ENCODE measurements at regions not wholly inside any gene's neighbourhood (a gene's known extent, or its start where the extent isn't known, plus 50 kb on each side); places are given as distances from the start of the nearest gene placed in this dataset.

GRCh38 chr22:49046546-49047361, 780.9 kb downstream of the BRD1 start:
- DNase-seq = peak; percentile 49 to 62

GRCh38 chr22:49046000-49046545, 781.6 kb downstream of the BRD1 start:
- DNase-seq = no peak

GRCh38 chr22:49045276-49045675, 782.4 kb downstream of the BRD1 start:
- no peak for DNase-seq

- DNase-seq = no peak
Measured at GRCh38 chr22:49044776-49045175, 782.9 kb downstream of the BRD1 start.

GRCh38 chr22:49044091-49044490, 783.6 kb downstream of the BRD1 start:
- no peak for DNase-seq

GRCh38 chr22:49042877-49043859, 784.5 kb downstream of the BRD1 start:
- no peak for DNase-seq

GRCh38 chr22:49042066-49042465, 785.6 kb downstream of the BRD1 start:
- no peak for DNase-seq

GRCh38 chr22:49040754-49041467, 786.8 kb downstream of the BRD1 start:
- DNase-seq = no peak

GRCh38 chr22:49040111-49040510, 787.6 kb downstream of the BRD1 start:
- DNase-seq = no peak

- no peak for DNase-seq
Measured at GRCh38 chr22:49039625-49040024, 788.0 kb downstream of the BRD1 start.

GRCh38 chr22:49037701-49038245, 789.9 kb downstream of the BRD1 start:
- no peak for DNase-seq

GRCh38 chr22:49036513-49036912, 791.2 kb downstream of the BRD1 start:
- no peak for DNase-seq

- DNase-seq = no peak
Measured at GRCh38 chr22:49035818-49036457, 791.7 kb downstream of the BRD1 start.

GRCh38 chr22:49034836-49035817, 792.5 kb downstream of the BRD1 start:
- DNase-seq = no peak

GRCh38 chr22:49033616-49034015, 794.1 kb downstream of the BRD1 start:
- no peak for DNase-seq

- no peak for DNase-seq
Measured at GRCh38 chr22:49032821-49033220, 794.9 kb downstream of the BRD1 start.

- no peak for DNase-seq
Measured at GRCh38 chr22:49031746-49032330, 795.8 kb downstream of the BRD1 start.

- DNase-seq = no peak
Measured at GRCh38 chr22:49028111-49028510, 799.6 kb downstream of the BRD1 start.

- no peak for DNase-seq
Measured at GRCh38 chr22:49027368-49027670, 800.4 kb downstream of the BRD1 start.

Data from NCI-H1930 (cell line).